ENCODE measurements at regions not wholly inside any gene's neighbourhood (a gene's known extent, or its start where the extent isn't known, plus 50 kb on each side); places are given as distances from the start of the nearest gene placed in this dataset.

DNA sequence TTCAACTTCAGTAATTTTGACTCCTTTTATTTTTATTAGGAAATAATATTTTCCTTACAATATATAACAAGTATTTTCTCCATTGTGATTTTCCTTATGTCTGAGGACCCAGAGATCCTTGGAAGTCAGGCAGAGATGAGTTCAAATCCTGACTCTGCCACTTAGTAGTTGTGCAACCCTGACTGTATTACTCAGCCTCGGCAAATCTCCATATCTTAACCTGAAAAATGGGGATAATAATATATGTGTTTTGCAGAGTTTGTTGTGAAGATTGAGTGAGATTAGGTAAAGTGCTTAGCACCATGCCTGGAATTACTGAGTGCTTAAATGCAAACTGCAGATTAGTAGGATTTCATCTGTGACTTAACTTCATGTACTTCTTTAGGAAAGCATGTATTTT is 120.5 kb upstream of the KLF14 start:
- TF ChIP-seq EZH2 (optimal IDR thresholded peaks at IDR 0.05; ENCODE audit: low read depth, low read length), result no peak
- TF ChIP-seq, protein P1, sequence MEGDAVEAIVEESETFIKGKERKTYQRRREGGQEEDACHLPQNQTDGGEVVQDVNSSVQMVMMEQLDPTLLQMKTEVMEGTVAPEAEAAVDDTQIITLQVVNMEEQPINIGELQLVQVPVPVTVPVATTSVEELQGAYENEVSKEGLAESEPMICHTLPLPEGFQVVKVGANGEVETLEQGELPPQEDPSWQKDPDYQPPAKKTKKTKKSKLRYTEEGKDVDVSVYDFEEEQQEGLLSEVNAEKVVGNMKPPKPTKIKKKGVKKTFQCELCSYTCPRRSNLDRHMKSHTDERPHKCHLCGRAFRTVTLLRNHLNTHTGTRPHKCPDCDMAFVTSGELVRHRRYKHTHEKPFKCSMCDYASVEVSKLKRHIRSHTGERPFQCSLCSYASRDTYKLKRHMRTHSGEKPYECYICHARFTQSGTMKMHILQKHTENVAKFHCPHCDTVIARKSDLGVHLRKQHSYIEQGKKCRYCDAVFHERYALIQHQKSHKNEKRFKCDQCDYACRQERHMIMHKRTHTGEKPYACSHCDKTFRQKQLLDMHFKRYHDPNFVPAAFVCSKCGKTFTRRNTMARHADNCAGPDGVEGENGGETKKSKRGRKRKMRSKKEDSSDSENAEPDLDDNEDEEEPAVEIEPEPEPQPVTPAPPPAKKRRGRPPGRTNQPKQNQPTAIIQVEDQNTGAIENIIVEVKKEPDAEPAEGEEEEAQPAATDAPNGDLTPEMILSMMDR (IDR thresholded peaks at IDR 0.05; ENCODE audit: low read length), result no peak
- TF ChIP-seq EZH2phosphoT487 (IDR thresholded peaks at IDR 0.05; ENCODE audit: low read length), result no peak
